Ishikawa (cell line): ENCODE measurements at regions not wholly inside any gene's neighbourhood (a gene's known extent, or its start where the extent isn't known, plus 50 kb on each side); places are given as distances from the start of the nearest gene placed in this dataset.

Experiments
- CEBPB ChIP-seq: IDR thresholded peaks from 2 replicates; pipeline ENCODE4 v1.6.1; 2012
- CREB1 ChIP-seq: IDR thresholded peaks from 2 replicates; pipeline ENCODE4 v1.6.1; 2012; ENCODE audit warnings: low read depth
- EGR1 ChIP-seq: IDR thresholded peaks from 2 replicates; pipeline ENCODE4 v1.6.1; 2012
- EP300 ChIP-seq: IDR thresholded peaks from 2 replicates; pipeline ENCODE4 v1.6.1; 2012; ENCODE audit warnings: borderline replicate concordance
- NFIC ChIP-seq: IDR thresholded peaks from 2 replicates; pipeline ENCODE4 v1.6.1; 2012
- RAD21 ChIP-seq: IDR thresholded peaks from 2 replicates; pipeline ENCODE4 v1.6.1; 2012; ENCODE audit warnings: low read depth
- TAF1 ChIP-seq: IDR thresholded peaks from 2 replicates; pipeline ENCODE4 v1.6.1; 2012; ENCODE audit warnings: low read depth, mild to moderate bottlenecking
- TCF12 ChIP-seq: IDR thresholded peaks from 2 replicates; pipeline ENCODE4 v1.6.1; 2012; ENCODE audit warnings: low read depth
- TEAD4 ChIP-seq: IDR thresholded peaks from 2 replicates; pipeline ENCODE4 v1.6.1; 2012
- YY1 ChIP-seq: IDR thresholded peaks from 2 replicates; pipeline ENCODE4 v1.6.1; 2012; ENCODE audit warnings: low read depth
- TF ChIP-seq, protein P1 (sequence below): IDR thresholded peaks from 2 replicates; pipeline ENCODE4 v1.6.1; 2012; ENCODE audit warnings: low read depth, mild to moderate bottlenecking
- TF ChIP-seq, protein P2 (sequence below): IDR thresholded peaks from 2 replicates; pipeline ENCODE4 v1.6.1; 2012
- TF ChIP-seq, protein P3 (sequence below): IDR thresholded peaks from 2 replicates; pipeline ENCODE4 v1.6.1; 2012

DNA sequence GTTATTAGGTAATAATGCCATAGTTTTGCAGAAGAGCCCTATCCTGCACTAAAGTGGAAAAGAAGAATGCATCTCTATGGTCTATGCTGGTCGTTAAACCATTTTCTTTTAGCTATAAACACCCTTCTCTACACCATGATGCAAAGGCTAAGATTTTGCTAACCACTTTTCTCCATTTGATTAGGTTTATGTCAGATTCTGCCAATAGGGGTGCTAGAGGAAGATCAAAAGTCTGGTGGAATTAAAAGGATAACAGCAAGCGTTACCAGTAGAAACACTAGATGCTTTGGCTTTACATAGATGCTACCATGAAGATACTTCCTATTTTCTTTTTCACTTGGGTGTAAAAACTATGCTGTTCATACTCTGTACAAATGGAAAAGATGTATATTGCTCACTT lies 669.8 kb upstream of the ARPP21 start:
- TF ChIP-seq EP300 (no peak), TCF12 (no peak), EGR1 (no peak), NFIC (no peak), RAD21 (no peak), TEAD4 (no peak), YY1 (no peak), TAF1 (no peak), CREB1 (no peak), CEBPB (no peak)
- TF ChIP-seq, protein P1, sequence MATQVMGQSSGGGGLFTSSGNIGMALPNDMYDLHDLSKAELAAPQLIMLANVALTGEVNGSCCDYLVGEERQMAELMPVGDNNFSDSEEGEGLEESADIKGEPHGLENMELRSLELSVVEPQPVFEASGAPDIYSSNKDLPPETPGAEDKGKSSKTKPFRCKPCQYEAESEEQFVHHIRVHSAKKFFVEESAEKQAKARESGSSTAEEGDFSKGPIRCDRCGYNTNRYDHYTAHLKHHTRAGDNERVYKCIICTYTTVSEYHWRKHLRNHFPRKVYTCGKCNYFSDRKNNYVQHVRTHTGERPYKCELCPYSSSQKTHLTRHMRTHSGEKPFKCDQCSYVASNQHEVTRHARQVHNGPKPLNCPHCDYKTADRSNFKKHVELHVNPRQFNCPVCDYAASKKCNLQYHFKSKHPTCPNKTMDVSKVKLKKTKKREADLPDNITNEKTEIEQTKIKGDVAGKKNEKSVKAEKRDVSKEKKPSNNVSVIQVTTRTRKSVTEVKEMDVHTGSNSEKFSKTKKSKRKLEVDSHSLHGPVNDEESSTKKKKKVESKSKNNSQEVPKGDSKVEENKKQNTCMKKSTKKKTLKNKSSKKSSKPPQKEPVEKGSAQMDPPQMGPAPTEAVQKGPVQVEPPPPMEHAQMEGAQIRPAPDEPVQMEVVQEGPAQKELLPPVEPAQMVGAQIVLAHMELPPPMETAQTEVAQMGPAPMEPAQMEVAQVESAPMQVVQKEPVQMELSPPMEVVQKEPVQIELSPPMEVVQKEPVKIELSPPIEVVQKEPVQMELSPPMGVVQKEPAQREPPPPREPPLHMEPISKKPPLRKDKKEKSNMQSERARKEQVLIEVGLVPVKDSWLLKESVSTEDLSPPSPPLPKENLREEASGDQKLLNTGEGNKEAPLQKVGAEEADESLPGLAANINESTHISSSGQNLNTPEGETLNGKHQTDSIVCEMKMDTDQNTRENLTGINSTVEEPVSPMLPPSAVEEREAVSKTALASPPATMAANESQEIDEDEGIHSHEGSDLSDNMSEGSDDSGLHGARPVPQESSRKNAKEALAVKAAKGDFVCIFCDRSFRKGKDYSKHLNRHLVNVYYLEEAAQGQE: no peak
- TF ChIP-seq, protein P2, sequence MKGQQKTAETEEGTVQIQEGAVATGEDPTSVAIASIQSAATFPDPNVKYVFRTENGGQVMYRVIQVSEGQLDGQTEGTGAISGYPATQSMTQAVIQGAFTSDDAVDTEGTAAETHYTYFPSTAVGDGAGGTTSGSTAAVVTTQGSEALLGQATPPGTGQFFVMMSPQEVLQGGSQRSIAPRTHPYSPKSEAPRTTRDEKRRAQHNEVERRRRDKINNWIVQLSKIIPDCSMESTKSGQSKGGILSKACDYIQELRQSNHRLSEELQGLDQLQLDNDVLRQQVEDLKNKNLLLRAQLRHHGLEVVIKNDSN: no peak
- TF ChIP-seq, protein P3, sequence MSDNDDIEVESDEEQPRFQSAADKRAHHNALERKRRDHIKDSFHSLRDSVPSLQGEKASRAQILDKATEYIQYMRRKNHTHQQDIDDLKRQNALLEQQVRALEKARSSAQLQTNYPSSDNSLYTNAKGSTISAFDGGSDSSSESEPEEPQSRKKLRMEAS: no peak
